GM21825 (cell line): ENCODE measurements at regions not wholly inside any gene's neighbourhood (a gene's known extent, or its start where the extent isn't known, plus 50 kb on each side); places are given as distances from the start of the nearest gene placed in this dataset.

ENCODE experiments used
- ATAC-seq: cut with Tn5 transposase; IDR thresholded peaks from one replicate; pipeline ENCODE4 v1.9.1; 2021; ENCODE audit warnings: mild to moderate bottlenecking, moderate library complexity; ENCODE audit not compliant: unreplicated experiment

GRCh38 chr1:70874818-70875217 is 172.8 kb downstream of the PTGER3 start:
- no peak for ATAC-seq

GRCh38 chr1:70877343-70877742 is 170.3 kb downstream of the PTGER3 start:
- no peak for ATAC-seq

- ATAC-seq = no peak
Observed at GRCh38 chr1:70887936-70888335, 159.7 kb downstream of the PTGER3 start.

GRCh38 chr1:70888722-70889121 is 158.9 kb downstream of the PTGER3 start:
- no peak for ATAC-seq

- ATAC-seq = no peak
Observed at GRCh38 chr1:70890408-70890807, 157.2 kb downstream of the PTGER3 start.

GRCh38 chr1:70891051-70891843 is 156.4 kb downstream of the PTGER3 start:
- ATAC-seq = no peak

- no peak for ATAC-seq
Observed at GRCh38 chr1:70892140-70892539, 155.5 kb downstream of the PTGER3 start.

GRCh38 chr1:70892930-70893329 is 154.7 kb downstream of the PTGER3 start:
- ATAC-seq = no peak

- ATAC-seq = no peak
Observed at GRCh38 chr1:70893381-70893780, 154.2 kb downstream of the PTGER3 start.

GRCh38 chr1:70895531-70895930 is 152.1 kb downstream of the PTGER3 start:
- no peak for ATAC-seq

GRCh38 chr1:70896224-70896623 is 151.4 kb downstream of the PTGER3 start:
- no peak for ATAC-seq

GRCh38 chr1:70897273-70897672 is 150.3 kb downstream of the PTGER3 start:
- ATAC-seq = no peak

- no peak for ATAC-seq
Observed at GRCh38 chr1:70899735-70900134, 147.9 kb downstream of the PTGER3 start.

- ATAC-seq = no peak
Observed at GRCh38 chr1:70902211-70902610, 145.4 kb downstream of the PTGER3 start.

GRCh38 chr1:70906800-70907199 is 140.8 kb downstream of the PTGER3 start:
- ATAC-seq = no peak

GRCh38 chr1:70907563-70908310 is 139.9 kb downstream of the PTGER3 start:
- no peak for ATAC-seq

GRCh38 chr1:70909262-70909822 is 138.3 kb downstream of the PTGER3 start:
- ATAC-seq = no peak

GRCh38 chr1:70910013-70910412 is 137.6 kb downstream of the PTGER3 start:
- peak; percentile 59 for ATAC-seq

GRCh38 chr1:70911861-70912260 is 135.8 kb downstream of the PTGER3 start:
- ATAC-seq = no peak

- ATAC-seq = no peak
Observed at GRCh38 chr1:70914224-70914623, 133.4 kb downstream of the PTGER3 start.

GRCh38 chr1:70915258-70916033 is 132.2 kb downstream of the PTGER3 start:
- no peak for ATAC-seq
